PC-9 (cell line): ENCODE measurements at regions not wholly inside any gene's neighbourhood (a gene's known extent, or its start where the extent isn't known, plus 50 kb on each side); places are given as distances from the start of the nearest gene placed in this dataset.
A peak's percentile ranks its signal among the peaks of the same experiment; 100 is the strongest.

ENCODE experiments used
- BruUV-seq: library from RNA; stranded (reverse); fragments of 400-500 nt; replicated peaks from 2 replicates; lab custom pipeline; 2021; lab: Mats Ljungman, UMichigan
- CTCF ChIA-PET: fragments of 300-600 bp; sonication (Branson Sonifier 250); formaldehyde crosslinking; loops from one replicate; lab custom pipeline; 2022; ENCODE audit warnings: antibody characterized with exemption; lab: Charles Lee
- POLR2A ChIA-PET: fragments of 300-600 bp; sonication (Branson Sonifier 250); formaldehyde crosslinking; loops from one replicate; lab custom pipeline; 2022; ENCODE audit warnings: antibody characterized with exemption; ENCODE audit not compliant: unreplicated experiment; lab: Charles Lee
- DNase-seq, 2 experiments: peaks; one replicate each; pipeline versions ENCODE4 v3.0.0 to v3.0.0-alpha.2; 2015 to 2022; ENCODE audit warnings: mixed read lengths in 1 of 2
- H2AFZ ChIP-seq: fragments of 200-600 bp; sonication (generic); 2 replicates; pipeline ENCODE4 v1.8.1; 2017; ENCODE audit warnings: antibody characterized with exemption
- H3F3A ChIP-seq: fragments of 200-600 bp; sonication (generic); 2 replicates; pipeline ENCODE4 v1.8.1; 2017; ENCODE audit warnings: antibody characterized with exemption, mild to moderate bottlenecking, low read depth; ENCODE audit not compliant: insufficient read depth
- H3K27ac ChIP-seq: fragments of 200-600 bp; sonication (generic); 2 replicates; pipeline ENCODE4 v1.6.1; 2016; ENCODE audit warnings: mixed run types
- H3K27me3 ChIP-seq: fragments of 200-600 bp; sonication (generic); 2 replicates; pipeline ENCODE4 v1.6.1; 2016; ENCODE audit warnings: low read depth, mixed run types; ENCODE audit not compliant: insufficient read depth
- H3K36me3 ChIP-seq: fragments of 200-600 bp; sonication (generic); 2 replicates; pipeline ENCODE4 v1.6.1; 2016; ENCODE audit warnings: low read depth, mixed run types
- H3K4me1 ChIP-seq: fragments of 200-600 bp; sonication (generic); replicated peaks from 2 replicates; pipeline ENCODE4 v1.6.1; 2016; ENCODE audit warnings: mixed run types; ENCODE audit not compliant: insufficient read depth
- H3K4me2 ChIP-seq: fragments of 200-600 bp; sonication (generic); 2 replicates; pipeline ENCODE4 v1.6.1; 2017; ENCODE audit warnings: mixed run types
- H3K4me3 ChIP-seq: fragments of 200-600 bp; sonication (generic); 2 replicates; pipeline ENCODE4 v1.6.1; 2016; ENCODE audit warnings: mixed run types
- H3K79me2 ChIP-seq: fragments of 200-600 bp; sonication (generic); 2 replicates; pipeline ENCODE4 v1.6.1; 2017; ENCODE audit warnings: low read depth, mixed run types
- H3K9me2 ChIP-seq: fragments of 200-600 bp; sonication (generic); 2 replicates; pipeline ENCODE4 v1.8.1; 2017; ENCODE audit warnings: mild to moderate bottlenecking; ENCODE audit not compliant: insufficient read depth
- H3K9me3 ChIP-seq: fragments of 200-600 bp; sonication (generic); 2 replicates; pipeline ENCODE4 v1.8.1; 2016; ENCODE audit warnings: low read depth; ENCODE audit not compliant: insufficient read depth
- H4K20me1 ChIP-seq: fragments of 200-600 bp; sonication (generic); 2 replicates; pipeline ENCODE4 v1.8.1; 2017; ENCODE audit not compliant: insufficient read depth
- CTCF ChIP-seq: fragments of 200-600 bp; sonication (generic); conservative IDR thresholded peaks from 2 replicates; pipeline ENCODE4 v1.6.1; 2017; ENCODE audit warnings: mixed run types, antibody characterized with exemption, mild to moderate bottlenecking, moderate library complexity
- EZH2 ChIP-seq: fragments of 200-600 bp; sonication (generic); IDR thresholded peaks from 2 replicates; pipeline ENCODE4 v1.8.0; 2017; ENCODE audit warnings: antibody characterized with exemption, low read depth
- intact Hi-C: fragments of 100-400 bp; cut with micrococcal nuclease; formaldehyde crosslinking; loops from one replicate; pipeline ENCODE4 v1.10.0; 2022; ENCODE audit not compliant: unreplicated experiment

GRCh38 chr15:95911570-95912279 is 418.8 kb upstream of the NR2F2 start:
- BruUV-seq, result no TSS peak

GRCh38 chr15:95912280-95912625 is 418.2 kb upstream of the NR2F2 start:
- POLR2A ChIA-PET, result interaction anchor here (0.5 to 0.6 kb wide), 2 partner anchors 364 to 628 kb away, joined by 3 to 5 read pairs; no protein-coding TSS in a partner anchor
- H4K20me1 ChIP-seq, result no peaks in the 10 kb centered on the region
- intact Hi-C loops, result loop anchor here (1.0 to 2.0 kb wide), 3 partner anchors 39 to 415 kb away; no protein-coding TSS in a partner anchor

More at GRCh38 chr15:95911570-95912279, 418.8 kb upstream of the NR2F2 start:
- POLR2A ChIA-PET, result interaction anchor here (0.5 kb wide), 1 partner anchor 364 kb away, joined by 5 read pairs; no protein-coding TSS in a partner anchor
- Histone ChIP-seq H3K9me2 (no peaks in the 10 kb centered on the region), H4K20me1 (no peaks in the 10 kb centered on the region), H3K27ac (no peak overlapping the region), H3K4me3 (no peak overlapping the region), H3K36me3 (no peaks in the 10 kb centered on the region), H3K27me3 (no peaks in the 10 kb centered on the region), H2AFZ (no peak overlapping the region), H3F3A (no peaks in the 10 kb centered on the region), H3K9me3 (no peaks in the 10 kb centered on the region), H3K79me2 (no peaks in the 10 kb centered on the region), H3K4me1 (no peaks in the 10 kb centered on the region), H3K4me2 (no peak overlapping the region)
- TF ChIP-seq EZH2 (no peak), CTCF (no peak)
- CTCF ChIA-PET, result interaction anchor here (0.5 kb wide), 1 partner anchor 63 kb away, joined by 6 read pairs; no protein-coding TSS in a partner anchor
- DNase-seq, result no peak
- intact Hi-C loops, result loop anchor here (1.0 to 2.0 kb wide), 3 partner anchors 39 to 415 kb away; no protein-coding TSS in a partner anchor

GRCh38 chr15:95912728-95913127 is 417.8 kb upstream of the NR2F2 start:
- ChIA-PET POLR2A (interaction anchor here (0.6 kb wide), 1 partner anchor 628 kb away, joined by 3 read pairs; no protein-coding TSS in a partner anchor), CTCF (no interaction called here)
- Histone ChIP-seq H3F3A (no peaks in the 10 kb centered on the region), H4K20me1 (no peaks in the 10 kb centered on the region), H3K4me2 (no peak overlapping the region), H3K27me3 (no peaks in the 10 kb centered on the region), H3K36me3 (no peaks in the 10 kb centered on the region), H3K79me2 (no peaks in the 10 kb centered on the region), H3K9me2 (no peaks in the 10 kb centered on the region), H3K9me3 (no peaks in the 10 kb centered on the region), H3K4me1 (no peaks in the 10 kb centered on the region), H3K27ac (no peak overlapping the region), H3K4me3 (no peak overlapping the region), H2AFZ (no peak overlapping the region)
- DNase-seq, result no peak
- no TSS peak for BruUV-seq
- TF ChIP-seq CTCF (no peak), EZH2 (no peak)
- intact Hi-C loops, result loop anchor here (1.0 to 2.0 kb wide), 3 partner anchors 40 to 414 kb away; no protein-coding TSS in a partner anchor

More at GRCh38 chr15:95912280-95912625, 418.2 kb upstream of the NR2F2 start:
- H3K4me2 ChIP-seq, result no peak overlapping the region
- H3K27ac ChIP-seq, result no peak overlapping the region
- CTCF ChIA-PET, result no interaction called here
- DNase-seq, result peak; percentile 38 to 47
- no TSS peak for BruUV-seq
- H3K36me3 ChIP-seq, result no peaks in the 10 kb centered on the region
- no peak overlapping the region for H3K4me3 ChIP-seq
- H3K4me1 ChIP-seq, result no peaks in the 10 kb centered on the region
- H3F3A ChIP-seq, result no peaks in the 10 kb centered on the region
- no peaks in the 10 kb centered on the region for H3K79me2 ChIP-seq
- TF ChIP-seq EZH2 (no peak), CTCF (no peak)
- no peaks in the 10 kb centered on the region for H3K27me3 ChIP-seq
- H3K9me2 ChIP-seq, result no peaks in the 10 kb centered on the region
- H3K9me3 ChIP-seq, result no peaks in the 10 kb centered on the region
- H2AFZ ChIP-seq, result no peak overlapping the region
